GM18519 (cell line): ENCODE measurements at regions not wholly inside any gene's neighbourhood (a gene's known extent, or its start where the extent isn't known, plus 50 kb on each side); places are given as distances from the start of the nearest gene placed in this dataset.
"Not testable (repeated sequence)": the region's sequence is repeated elsewhere in the genome, so short reads cannot be mapped to it uniquely, and the experiment has no call there.

Source experiments
- ATAC-seq: cut with Tn5 transposase; IDR thresholded peaks from one replicate; pipeline ENCODE4 v1.9.1; 2021; ENCODE audit warnings: mild to moderate bottlenecking, moderate library complexity; ENCODE audit not compliant: unreplicated experiment, low FRiP score

DNA sequence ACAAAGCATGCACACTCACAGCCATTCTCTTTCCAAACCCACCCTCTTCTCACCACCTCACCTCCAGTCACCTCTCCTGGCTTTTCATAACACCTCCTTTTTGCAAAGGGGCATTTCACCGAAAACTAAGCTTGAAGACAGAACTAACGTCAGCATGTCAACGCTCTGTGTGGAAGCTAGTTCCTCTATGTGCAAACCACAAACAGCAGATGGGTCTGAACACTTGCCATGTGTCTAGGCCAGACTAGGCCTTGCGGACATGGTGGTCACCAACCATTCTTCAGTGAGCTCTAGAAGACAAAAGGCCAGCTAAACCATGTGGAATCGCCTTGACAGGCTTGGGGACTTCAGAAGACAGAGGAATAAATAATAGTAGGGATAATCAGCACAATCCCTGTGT, 148.5 kb downstream of the TXNL1 start:
- no peak for ATAC-seq

DNA sequence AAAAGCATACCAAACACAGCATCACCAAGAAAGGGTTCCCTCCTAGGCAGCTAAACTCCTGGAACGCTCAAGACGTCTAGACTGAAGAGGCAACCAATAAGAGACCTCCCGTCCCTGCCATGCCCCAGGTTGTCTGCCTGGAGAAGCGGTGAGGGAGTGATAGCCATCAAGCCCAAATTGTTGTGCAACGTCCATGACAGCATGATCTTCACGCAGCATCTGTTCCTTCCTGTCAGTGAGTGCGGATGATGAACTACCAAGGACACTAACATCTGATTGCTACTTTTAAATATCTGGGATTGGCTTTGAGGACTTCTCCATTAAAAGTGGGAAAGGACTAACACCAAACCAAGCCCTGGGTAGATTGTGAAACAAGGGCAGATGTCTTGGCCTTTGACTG, 149.7 kb downstream of the TXNL1 start:
- no peak for ATAC-seq

DNA sequence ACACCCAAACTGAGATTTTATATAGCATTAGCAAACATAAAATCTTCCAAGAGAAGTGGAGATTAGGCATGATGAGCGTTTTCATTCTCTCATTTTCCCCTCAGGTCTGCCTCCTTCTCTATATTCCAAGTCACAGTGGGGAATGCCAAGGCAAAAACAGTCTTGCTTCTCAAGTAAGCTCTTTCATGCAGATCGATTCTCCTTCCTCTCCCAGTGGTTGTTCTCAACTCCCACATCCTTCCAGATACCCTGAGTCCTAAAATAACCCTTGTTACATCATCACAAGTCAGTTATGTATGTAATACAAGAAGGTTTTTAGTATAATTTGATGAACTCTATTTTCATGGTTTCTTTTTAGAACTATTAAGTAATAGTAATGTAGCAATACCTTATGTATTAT, 150.6 kb downstream of the TXNL1 start:
- ATAC-seq = no peak

DNA sequence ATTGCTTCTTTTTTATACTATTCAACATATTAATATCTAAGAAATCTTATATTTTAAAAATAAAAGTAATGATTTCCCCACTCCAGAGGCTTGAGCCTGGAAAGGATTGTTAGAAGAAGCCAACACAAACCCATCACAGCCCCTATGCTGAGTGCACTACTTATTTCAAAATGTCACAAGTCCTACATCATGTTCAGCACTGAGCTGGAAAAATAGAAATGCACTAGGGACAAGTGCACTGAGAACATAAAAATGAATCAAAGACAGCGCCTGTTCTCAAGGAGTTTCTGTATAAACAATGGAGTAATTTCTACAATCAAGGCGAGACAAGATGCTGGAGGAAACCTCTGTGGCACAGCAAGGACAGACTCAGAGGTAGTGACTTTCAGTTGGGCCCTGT, 155.0 kb downstream of the TXNL1 start:
- ATAC-seq = no peak

DNA sequence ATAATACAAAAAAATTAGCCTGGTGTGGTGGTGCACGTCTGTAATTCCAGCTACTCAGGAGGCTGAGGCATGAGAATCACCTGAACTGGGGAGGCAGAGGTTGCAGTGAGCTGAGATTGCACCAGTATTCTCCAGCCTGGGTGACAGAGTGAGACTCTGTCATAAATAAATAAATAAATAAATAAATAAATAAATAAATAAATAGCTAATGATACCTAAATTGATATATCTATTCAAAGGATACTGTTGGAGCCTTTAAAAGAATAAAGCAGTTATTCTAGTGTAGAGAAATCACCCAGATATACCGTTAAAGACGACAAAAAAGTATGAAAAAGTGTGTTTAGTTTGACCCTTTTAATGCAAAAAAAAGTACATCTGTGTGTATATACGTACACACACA, 155.6 kb downstream of the TXNL1 start:
- ATAC-seq = not testable (repeated sequence)

DNA sequence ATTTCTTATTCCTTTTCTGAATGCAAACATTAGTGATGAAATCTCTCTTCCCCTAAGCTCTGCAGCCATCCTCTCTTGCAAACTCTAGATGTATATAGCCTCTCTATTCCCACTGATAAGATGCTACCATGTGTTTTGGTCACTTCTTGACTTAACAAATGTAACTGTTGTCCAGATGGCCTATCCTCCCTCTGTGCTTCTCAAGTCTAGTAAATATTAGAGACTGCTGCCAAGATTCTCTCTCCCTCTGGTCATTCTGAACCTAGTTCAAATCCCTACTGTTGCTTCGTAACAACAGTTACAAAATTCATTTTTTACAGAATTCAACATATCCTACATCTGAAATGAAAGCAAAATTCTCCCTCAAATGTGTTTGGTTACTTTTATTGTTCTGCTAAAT, 156.6 kb downstream of the TXNL1 start:
- ATAC-seq = no peak

DNA sequence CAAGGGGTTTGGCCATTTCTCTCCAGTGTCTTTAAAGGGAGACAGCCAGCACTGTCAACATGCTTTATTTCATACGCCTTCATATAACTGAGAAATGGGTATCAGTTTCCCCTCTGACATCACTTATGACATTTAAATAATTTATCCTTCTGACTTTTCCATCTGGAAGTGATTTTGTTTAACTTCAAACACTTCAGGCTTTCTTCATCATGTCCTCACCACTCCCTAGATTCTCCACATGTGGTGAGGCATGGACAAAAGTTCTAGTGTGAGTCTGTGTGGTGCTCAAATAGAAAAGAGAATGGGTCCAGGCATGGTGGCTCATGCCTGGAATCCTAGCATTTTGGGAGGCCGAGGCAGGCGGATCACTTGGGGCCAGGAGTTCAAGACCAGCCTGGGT, 158.6 kb downstream of the TXNL1 start:
- no peak for ATAC-seq

DNA sequence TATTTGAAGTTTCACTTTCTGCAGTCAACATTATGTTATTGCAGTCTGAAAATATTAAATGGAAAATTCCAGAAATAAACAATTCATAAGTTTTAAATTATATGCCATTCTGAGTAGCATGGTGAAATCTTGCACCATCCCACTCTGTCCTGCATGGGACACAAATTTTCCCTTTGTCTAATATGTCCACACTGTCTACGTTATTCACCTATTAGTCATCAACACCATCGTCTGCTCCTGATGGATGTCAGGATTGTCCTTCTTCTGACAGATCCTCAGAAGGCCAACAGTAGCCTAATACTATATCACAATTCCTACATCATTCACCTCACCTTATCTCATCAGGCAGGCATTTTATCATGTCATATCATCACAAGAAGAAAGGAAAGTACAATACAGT, 163.1 kb downstream of the TXNL1 start:
- no peak for ATAC-seq

DNA sequence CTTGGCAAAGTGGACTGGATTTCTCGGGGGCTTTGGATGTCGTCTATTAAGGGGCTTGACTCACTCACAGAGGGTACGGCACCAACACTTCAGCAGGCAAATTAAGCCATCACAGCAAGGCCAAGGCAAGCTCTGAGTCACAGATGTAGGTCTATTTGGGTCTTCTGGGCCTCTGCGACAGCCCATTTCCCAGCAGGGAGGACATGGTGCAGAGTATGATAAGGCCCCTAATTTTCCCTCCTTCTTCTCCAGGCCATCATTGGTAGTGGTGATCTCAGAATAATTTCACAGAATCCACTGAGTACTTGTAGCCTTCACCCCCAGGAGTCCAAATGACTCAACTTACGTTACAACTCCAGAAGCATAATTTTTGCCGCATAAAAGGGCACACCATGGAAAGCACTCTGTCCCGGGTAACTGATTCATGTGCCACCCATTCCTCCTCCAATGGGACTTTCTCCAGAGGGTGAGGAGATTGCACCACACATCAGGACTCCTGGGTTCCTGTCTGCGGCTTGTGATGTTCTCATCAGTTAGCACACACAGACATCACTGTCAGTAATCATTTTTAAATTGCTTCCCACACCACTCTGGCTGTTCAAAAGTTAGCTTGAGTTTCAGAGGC, 164.9 kb downstream of the TXNL1 start:
- no peak for ATAC-seq

DNA sequence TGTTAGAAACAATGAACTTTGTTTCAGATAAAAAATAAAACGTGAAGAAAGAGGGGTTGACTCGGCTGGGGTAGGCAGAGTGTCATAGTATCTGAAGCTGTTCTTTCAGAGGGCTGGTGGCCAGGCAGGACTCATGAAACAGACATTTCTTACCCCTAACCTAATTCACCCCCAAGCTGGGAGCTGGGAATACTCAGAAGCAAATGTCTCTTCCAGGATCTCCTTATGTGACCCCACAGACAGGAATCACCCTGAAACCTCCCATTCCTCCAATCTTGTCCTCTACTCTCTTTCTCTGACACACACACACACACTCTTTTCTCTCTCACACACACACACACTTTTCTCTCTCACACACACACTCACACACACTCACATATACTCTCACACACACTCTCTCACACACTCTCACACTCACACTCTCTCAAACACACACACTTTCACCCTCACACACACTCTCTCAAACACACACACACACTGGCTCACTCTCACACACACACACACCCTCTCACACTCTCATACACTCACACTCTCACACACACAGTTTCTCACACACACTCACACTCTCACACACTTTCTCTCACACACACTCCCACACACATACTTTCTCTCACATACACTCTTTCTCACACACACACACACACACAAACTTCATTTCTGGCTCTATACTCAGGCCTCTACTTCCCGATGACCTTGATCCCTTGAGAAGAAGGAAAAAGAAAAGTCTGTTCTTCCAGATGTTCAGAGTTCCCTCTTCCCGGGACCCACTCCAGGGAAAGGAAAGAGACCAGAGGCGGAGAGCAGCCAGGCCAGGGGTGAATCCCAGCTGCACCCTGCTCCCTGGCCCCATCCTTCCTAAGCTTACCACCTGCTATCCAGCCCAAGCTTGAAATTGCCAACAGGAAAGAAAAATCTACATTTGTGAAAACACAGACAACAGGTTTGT, 167.7 kb downstream of the TXNL1 start:
- no peak for ATAC-seq

DNA sequence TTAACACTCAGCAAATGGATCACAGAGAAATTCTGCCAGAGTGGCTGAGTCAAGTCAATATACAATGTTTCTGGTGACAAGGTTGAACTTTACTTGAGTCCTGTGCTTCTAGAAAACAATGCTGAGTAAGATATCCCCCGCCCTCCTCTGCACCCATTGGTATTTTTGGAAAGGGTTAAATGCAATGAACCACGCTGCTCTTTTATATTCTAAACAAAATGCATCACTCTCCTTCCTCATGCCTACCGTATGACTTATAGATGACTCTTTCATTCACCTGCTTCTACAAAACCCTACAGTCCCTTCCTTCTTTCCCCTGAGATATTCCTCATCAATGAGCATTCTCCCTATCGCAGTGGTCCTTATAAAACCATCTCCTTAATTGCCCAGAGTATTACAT, 168.8 kb downstream of the TXNL1 start:
- ATAC-seq = no peak

DNA sequence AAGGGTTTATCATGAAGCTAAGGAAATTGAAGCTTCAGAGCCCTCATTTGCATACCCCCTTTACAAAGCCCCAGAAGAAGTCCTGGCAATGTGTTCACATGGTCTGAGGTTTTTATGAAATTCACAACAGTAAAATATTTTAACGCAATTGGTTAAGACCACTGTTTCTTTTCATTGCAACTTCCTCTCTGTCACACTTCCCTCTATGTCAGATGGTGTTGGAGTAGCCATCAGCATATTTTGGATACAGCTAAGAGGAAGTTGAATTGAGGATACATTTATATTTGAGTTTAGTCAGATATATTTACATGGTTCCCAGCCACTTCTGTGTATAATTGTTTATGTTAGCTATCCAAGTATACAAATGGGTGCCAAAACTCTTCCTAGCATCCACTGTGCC, 170.0 kb downstream of the TXNL1 start:
- no peak for ATAC-seq

DNA sequence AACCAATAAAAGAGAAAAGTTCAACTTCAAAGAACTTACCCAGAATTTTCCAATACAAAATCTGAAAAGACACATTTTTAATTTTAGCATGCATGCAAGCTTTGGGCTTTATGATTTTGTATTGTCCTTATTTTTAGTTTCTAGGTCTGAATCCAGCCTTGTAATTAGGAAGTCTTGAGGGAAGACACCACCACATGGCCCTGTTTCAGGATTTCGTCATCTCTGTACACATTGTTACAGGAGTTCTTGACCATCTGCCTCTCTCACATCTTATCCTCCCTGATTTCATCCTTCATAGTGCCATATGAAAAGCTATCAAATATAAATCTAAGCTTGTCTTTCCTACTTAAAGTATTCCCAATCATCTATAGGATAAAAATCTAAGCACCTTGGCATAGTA, 176.1 kb downstream of the TXNL1 start:
- no peak for ATAC-seq

DNA sequence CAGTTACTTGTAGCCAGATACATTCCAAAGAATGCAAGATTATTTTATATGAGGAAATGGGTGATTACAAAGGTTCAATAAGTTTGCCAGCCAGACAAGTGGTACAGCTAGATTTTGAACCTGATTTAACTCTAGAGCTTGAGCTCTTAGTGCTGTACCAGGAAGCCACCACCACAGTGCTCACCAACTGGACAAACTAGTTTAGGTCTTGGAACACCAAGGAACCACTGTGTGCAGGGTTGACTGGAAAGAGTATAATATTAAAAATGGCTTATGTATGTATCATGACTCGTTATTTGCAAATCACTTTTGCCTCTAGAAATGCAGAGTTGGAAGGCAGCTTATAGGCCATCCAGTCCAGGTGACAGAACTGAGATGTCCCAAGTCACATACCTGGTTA, 177.2 kb downstream of the TXNL1 start:
- ATAC-seq = no peak

DNA sequence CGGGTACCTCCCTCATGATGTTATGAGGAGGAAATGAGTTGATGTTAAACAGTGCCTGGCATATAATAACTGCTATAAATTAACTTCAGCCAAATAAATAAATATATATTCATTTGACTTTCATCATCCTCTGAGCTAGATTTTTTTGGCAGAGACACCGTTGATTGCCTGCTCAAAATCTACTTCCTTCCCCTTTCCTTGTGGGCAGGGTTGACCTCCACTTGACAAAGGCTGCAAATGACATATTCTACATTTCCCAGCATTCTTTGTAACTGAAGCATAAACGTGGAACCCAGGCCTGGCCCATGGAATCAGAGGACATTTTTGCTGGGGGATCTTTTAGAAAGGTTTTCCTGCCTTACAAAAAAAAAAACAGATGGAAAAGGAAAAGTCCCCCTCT, 177.8 kb downstream of the TXNL1 start:
- no peak for ATAC-seq

DNA sequence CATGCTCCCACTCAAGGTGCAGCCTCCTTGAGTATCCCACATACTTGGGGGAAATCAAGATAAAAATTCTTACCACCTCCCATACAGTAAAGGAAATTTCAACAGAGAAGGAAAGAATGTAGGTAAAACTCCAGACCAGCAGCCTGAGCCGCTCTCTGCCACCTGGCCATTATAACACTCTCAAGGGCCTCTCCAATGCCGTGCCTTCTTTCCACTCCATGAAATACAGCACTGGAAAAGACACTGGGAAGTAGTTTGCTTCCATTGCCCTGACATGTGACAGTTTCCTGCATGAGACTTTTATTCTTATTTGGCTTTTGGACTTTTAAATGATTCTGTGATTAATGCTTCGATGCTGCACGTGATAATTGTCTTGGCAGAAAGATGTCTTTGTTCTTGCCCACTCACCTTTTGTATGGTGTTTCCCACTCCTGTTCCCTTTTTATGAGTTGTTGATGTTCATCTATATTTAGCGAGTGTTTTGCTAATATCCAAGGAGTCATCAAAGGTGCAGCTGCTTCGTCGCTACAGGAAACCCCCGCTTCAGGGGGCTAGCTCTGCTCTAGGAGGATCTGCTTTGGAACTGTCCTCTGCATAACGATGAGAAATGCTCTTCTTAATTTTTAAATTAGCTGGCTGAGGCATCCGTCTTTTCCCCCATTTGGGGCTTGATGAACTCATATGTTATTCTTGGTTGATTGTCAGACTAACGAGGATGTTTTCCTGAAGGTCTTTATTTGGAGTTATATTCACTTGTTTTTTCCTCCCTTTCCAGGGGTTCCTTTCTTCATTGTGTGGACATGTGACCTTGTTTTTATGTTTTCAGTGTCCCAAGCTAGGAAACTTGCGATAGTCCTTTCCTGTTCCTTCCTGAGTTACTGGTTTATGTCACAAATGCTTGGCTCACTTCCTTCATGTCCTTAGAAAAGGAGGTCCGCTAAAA, 179.4 kb downstream of the TXNL1 start:
- no peak for ATAC-seq

DNA sequence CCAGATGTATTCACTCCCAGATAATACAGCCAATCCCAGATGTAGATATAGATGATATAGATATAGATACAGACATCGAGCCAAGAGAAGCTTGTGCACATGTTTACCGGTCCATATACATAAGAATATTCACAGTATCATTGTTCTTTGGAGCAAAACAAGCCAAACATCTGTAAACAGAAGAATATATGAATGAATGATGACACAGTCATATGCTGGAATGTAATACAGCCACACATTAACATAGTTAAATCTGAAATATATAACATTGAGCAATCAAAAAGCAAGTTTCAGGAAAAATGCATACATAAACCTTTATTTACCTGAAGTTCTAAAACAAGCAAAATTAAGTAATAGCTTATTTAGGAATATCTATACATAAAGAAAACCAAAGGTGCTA, 182.5 kb downstream of the TXNL1 start:
- ATAC-seq = no peak

DNA sequence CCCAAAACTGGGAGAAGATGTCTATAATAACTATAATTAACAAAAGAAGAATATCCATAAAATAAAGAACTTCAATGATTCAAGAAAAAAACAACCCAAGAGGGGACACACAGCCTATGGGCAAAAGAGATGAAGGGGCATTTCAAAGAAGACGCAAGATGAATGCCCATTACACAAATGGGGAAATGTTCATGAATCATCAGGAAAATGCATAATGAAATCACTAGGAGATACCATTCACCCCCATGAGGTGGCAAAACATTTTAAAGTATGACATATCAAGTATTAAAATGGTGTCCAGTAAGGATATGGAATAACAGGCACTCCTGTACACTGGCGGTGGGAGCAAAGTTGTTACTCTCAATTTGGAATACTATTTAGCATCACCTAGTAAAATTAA, 183.3 kb downstream of the TXNL1 start:
- no peak for ATAC-seq

DNA sequence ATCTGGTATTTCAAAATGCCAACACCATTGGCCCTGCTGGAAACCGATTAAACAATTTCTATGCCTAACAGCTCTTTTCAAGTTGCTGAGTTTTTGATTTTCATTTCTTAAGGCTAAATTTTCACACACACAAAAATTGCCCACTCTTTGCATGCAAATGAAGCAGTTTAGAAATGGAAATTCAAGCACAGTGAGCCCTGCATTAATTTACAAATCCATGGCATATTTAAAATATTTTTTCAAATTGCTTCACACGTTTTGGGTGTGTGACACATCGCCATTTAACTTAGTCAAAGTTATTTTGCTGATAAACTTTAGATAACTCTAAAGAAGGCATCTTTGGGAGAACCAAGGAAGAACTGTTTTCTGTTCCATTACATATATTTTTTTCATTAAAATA, 184.8 kb downstream of the TXNL1 start:
- ATAC-seq = no peak

DNA sequence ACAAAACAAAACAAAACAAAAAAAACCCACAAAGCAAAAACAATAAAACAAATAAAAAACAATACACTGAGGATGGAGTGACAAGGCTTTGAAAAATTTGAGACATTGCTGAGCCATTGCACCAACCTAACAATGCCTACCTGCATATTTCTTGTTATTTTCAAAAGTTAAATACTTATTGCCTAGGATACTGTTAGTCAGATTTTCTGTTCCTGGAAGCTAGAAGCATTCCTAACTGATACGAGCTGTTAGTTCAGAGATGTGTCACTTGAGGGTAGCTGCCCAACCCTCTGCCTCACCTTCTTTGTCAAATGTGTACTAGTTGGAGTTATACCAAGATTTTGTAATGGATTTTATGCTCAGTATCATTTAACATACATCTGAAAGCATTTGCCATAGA, 187.2 kb downstream of the TXNL1 start:
- no peak for ATAC-seq

DNA sequence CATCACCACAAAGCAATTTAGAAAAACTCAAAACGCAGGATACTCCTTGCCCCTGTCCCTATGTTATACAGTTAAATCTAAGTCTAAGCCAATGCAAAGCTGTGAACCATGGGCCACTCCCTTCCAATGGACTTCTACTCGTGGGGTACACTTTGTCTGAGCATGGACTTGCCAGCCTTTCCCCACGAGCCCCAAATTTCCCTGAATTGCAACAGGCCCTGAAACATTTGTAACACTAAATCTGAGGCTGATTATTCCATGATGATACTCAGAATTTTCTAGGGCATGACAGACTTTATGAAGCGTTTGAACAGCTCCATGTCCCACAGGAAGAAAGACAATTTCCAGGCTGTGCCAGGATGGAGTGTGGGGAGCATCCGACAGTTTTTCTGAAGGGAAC, 189.6 kb downstream of the TXNL1 start:
- no peak for ATAC-seq
